ENCODE measurements at regions not wholly inside any gene's neighbourhood (a gene's known extent, or its start where the extent isn't known, plus 50 kb on each side); places are given as distances from the start of the nearest gene placed in this dataset.

- no peak for TF ChIP-seq CTCF (tag by site-specific recombination; IDR thresholded peaks at IDR 0.05)
- no peak for TF ChIP-seq HOXC10 (CRISPR knock-in tag; IDR thresholded peaks at IDR 0.05)
- no peak for TF ChIP-seq ZNF274 (IDR thresholded peaks at IDR 0.05; ENCODE audit: low read length)
- TF ChIP-seq ZNF274 (tag by site-specific recombination; IDR thresholded peaks at IDR 0.05; ENCODE audit: borderline replicate concordance) = no peak
- TF ChIP-seq ZBTB20 (tag by site-specific recombination; IDR thresholded peaks at IDR 0.05) = no peak
- TF ChIP-seq KLF16 (tag by site-specific recombination; IDR thresholded peaks at IDR 0.05) = no peak
- TF ChIP-seq ZBTB8A (tag by site-specific recombination; IDR thresholded peaks at IDR 0.05) = no peak
- TF ChIP-seq ZNF341 (tag by site-specific recombination; IDR thresholded peaks at IDR 0.05; ENCODE audit: low read depth) = no peak
- no peak for TF ChIP-seq ZBTB11 (tag by site-specific recombination; conservative IDR thresholded peaks at IDR 0.05; ENCODE audit: low read depth)
- no peak for TF ChIP-seq ZNF639 (tag by site-specific recombination; IDR thresholded peaks at IDR 0.05)
- no peak for TF ChIP-seq PATZ1 (tag by site-specific recombination; IDR thresholded peaks at IDR 0.05)
- TF ChIP-seq, protein P1, sequence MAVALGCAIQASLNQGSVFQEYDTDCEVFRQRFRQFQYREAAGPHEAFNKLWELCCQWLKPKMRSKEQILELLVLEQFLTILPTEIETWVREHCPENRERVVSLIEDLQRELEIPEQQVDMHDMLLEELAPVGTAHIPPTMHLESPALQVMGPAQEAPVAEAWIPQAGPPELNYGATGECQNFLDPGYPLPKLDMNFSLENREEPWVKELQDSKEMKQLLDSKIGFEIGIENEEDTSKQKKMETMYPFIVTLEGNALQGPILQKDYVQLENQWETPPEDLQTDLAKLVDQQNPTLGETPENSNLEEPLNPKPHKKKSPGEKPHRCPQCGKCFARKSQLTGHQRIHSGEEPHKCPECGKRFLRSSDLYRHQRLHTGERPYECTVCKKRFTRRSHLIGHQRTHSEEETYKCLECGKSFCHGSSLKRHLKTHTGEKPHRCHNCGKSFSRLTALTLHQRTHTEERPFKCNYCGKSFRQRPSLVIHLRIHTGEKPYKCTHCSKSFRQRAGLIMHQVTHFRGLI (tag by site-specific recombination; IDR thresholded peaks at IDR 0.05) = no peak
- no peak for TF ChIP-seq ZNF174 (tag by site-specific recombination; IDR thresholded peaks at IDR 0.05)
Observed at GRCh38 chr5:97968346-97968745, 785.3 kb upstream of the RIOK2 start.
